NCI-H1092 (cell line): ENCODE measurements at regions not wholly inside any gene's neighbourhood (a gene's known extent, or its start where the extent isn't known, plus 50 kb on each side); places are given as distances from the start of the nearest gene placed in this dataset.
"Not testable (repeated sequence)": the region's sequence is repeated elsewhere in the genome, so short reads cannot be mapped to it uniquely, and the experiment has no call there.

Source experiments
- DNase-seq: peaks from one replicate; lab custom pipeline; 2025; lab: John Stamatoyannopoulos, UW

GRCh38 chrX:95218976-95219375, 1465.7 kb upstream of the DIAPH2 start:
- no peak for DNase-seq

GRCh38 chrX:95248386-95248785, 1436.3 kb upstream of the DIAPH2 start:
- DNase-seq, result no peak

- no peak for DNase-seq
These were observed 1394.2 kb upstream of the DIAPH2 start for GRCh38 chrX:95290455-95290854.

- no peak for DNase-seq
These were observed 1393.1 kb upstream of the DIAPH2 start for GRCh38 chrX:95291561-95291960.

DNA sequence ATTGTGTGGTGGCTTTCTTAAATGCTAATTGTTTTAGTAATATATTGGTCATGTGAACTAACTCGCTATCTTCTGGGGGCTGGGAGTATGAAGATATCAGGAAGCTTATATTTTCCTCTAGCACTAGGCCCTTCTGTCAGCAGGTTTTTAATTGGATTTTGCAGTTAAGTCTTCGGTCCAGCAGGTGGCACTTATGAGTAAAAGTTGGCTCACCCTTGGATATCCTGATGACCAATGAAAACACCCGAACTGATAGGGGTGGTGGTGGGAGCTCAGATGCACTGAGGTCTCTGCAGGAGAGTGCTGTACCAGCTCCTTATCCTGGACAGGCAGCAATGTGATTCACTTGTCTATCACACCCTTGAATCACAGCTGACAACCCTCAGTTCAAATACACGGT, 1365.8 kb upstream of the DIAPH2 start:
- no peak for DNase-seq

- no peak for DNase-seq
These were observed 1359.5 kb upstream of the DIAPH2 start for GRCh38 chrX:95325185-95325584.

DNA sequence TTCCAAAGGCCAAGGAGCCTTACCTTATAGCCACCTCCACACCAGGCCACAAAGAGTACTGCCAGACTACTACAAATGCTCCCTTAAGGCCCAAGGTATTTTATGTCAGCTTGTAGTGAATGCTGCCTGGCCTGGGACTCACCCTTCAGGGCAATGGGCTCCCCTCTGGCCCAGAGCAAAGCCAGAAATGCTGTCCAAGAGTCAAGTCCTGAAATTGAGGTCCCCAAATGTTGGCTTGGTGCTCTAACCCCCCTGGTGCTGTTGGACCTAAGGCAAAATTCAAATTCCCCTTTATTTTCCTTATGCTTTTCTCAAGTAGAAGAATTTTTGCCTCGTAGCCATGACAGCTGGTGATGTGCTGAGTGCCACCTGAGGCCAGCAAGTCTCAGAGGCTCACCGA, 1354.3 kb upstream of the DIAPH2 start:
- DNase-seq, result no peak

GRCh38 chrX:95332530-95332929, 1352.1 kb upstream of the DIAPH2 start:
- no peak for DNase-seq

DNA sequence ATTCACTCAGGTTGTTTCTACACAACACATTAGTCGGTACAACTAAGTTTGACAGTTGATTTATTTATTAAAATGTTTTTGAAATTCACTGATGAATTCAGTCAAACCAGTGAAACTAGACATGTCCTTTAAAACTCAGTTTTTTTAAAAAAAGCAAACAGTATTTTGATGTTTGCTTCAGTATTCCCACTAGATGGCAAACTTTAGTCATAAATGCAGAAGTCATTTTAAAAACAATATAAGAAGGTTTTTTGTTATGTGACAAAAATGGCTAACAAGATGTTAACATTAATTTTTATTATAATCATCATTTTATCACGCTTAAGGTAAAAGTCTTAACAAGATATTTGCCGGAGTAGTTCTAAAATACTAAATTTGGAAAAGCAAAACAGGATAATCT, 1337.8 kb upstream of the DIAPH2 start:
- DNase-seq, result no peak

- DNase-seq, result no peak
These were observed 1333.7 kb upstream of the DIAPH2 start for GRCh38 chrX:95350774-95351488.

DNA sequence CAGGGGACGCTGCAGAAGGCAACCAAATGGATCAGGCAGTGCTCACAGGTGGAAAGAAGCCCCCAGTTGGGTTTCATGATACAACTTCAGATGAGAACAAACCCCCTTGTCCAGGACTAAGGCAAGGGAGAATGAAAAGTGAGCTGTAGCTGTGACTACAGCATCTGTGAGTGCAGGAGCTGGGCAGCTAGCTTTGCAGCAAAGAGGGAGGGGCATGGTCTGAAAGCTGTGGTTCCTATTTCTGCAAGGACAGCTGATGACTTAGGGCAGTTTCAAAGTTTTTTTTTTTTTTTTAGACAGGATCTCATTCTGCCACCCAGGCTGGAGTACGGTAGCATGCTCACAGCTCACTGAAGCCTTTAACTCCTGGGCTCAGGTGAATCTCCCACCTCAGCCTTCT, 1317.4 kb upstream of the DIAPH2 start:
- no peak for DNase-seq

GRCh38 chrX:95382799-95383198, 1301.8 kb upstream of the DIAPH2 start:
- DNase-seq, result no peak

DNA sequence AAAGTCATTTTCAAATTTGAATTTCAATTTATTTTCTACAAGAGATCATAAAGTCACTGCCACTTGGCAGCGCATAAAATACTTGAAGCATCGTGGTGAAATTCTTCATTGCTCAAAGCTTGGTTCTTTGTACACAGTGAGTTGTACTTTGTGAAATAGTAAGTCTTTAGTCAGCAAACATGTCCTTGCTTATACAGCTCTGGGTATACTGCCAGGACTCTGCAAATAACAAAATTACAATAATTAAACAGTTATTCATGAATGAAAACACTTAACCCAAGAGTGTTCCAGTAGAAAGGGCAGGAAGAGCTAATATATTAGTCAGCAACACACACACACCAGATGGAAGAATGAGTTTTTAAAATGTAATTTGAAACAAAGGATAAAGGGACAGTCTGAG, 1300.9 kb upstream of the DIAPH2 start:
- no peak for DNase-seq

GRCh38 chrX:95427389-95427788, 1257.3 kb upstream of the DIAPH2 start:
- DNase-seq, result no peak

DNA sequence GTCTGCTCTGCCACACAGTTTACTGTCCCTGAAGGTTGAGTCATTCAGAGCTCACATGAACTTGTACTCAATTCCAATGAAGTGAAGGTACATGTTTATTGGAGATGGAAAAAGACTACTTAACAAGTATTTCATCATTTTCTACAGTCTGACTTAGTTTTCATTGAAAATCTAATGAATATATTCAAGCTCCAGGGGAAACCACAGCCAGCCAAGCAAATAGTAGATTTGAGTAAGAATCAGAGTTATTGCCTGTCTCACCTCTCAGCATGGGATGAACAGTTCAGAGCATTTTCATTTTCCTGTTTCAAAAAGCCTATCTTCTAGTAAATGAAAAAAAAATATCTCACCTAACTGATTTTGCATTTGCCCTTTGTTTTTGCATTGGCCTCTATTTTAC, 1249.4 kb upstream of the DIAPH2 start:
- no peak for DNase-seq

GRCh38 chrX:95441836-95442235, 1242.8 kb upstream of the DIAPH2 start:
- no peak for DNase-seq

- DNase-seq, result no peak
These were observed 1199.9 kb upstream of the DIAPH2 start for GRCh38 chrX:95484781-95485180.

GRCh38 chrX:95505721-95506120, 1178.9 kb upstream of the DIAPH2 start:
- DNase-seq, result no peak

DNA sequence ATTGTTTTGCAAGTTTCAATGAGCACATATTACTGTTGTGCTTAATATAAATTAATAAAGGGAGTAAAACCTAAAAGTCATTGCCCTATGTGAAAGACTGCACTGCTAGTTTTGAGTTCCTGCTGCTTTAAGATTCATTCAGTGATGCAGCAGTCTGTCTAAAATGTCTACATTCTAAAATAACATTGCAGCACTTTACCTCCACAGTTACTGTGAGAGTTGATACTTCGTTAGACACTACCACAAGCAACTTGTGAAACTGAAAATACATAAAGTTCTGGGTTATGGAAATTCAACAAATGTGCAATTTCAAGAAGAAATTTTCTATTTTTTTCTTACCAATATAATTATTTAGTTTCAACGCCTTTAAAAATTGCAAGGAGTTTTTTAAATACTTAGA, 1175.2 kb upstream of the DIAPH2 start:
- no peak for DNase-seq

DNA sequence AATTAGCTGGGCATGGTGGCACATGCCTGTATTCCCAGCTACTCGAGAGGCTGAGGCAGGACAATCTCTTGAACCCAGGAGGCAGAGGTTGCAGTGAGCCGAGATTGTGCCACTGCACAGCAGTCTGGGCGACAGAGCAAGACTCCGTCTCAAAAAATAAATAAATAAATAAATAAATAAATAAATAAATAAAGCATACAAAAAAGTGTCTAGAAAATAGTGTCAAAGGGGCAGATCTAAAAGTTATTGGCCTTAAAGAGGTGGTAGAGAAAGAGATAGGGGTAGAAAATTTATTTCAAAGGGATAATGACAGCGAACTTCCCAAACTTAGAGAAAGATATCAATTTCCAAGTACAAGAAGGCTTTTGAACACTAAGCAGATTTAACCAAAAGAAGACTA, 1160.6 kb upstream of the DIAPH2 start:
- DNase-seq, result not testable (repeated sequence)

- no peak for DNase-seq
These were observed 1148.5 kb upstream of the DIAPH2 start for GRCh38 chrX:95536111-95536510.

- no peak for DNase-seq
These were observed 1148.0 kb upstream of the DIAPH2 start for GRCh38 chrX:95536661-95537060.

DNA sequence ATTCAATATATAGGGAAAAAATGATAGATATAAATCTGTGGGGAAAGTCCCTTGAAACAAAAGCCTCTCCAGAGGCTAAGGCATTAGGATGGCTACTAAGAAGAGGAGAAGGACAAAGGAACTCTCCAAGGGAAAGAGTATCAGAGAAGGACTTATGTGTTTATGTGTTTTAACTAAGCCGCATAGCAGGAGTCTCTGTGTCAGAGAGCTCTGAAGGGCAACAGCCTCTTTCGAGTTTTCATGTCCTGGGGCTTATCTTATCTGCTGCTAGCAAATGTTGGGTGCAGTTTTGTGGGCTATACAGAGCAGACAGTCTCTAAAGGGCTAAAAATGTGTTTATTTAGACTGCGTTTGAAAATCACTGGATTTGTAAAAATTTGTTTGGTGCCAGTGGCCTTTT, 1145.6 kb upstream of the DIAPH2 start:
- DNase-seq, result no peak

- DNase-seq, result not testable (repeated sequence)
These were observed 1135.1 kb upstream of the DIAPH2 start for GRCh38 chrX:95549552-95549951.

DNA sequence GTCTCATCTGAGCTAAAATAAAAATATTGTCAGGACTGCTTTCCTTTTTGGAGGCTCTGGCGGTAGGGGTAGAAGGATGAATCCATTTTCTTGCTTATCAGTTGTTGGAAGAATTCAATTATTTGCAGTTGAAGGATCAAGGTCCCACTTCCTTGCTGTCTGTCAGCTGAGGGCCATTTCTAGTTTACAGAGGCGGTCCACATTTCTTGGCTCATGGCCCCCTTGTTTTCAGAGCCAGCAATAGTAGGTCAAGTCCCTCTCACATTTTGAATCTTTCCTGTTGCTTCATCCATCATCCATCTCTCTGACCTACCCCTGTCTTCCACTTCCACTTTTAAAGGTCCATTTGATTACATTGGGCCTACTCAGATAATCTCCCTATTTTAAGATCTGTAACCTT, 1099.3 kb upstream of the DIAPH2 start:
- no peak for DNase-seq
